K562 (cell line): ENCODE measurements at regions not wholly inside any gene's neighbourhood (a gene's known extent, or its start where the extent isn't known, plus 50 kb on each side); places are given as distances from the start of the nearest gene placed in this dataset.

Experiments used
- DMBX1 ChIP-seq: fragments of 250-450 bp; sonication (Bioruptor Pico); IDR thresholded peaks from 2 replicates; pipeline ENCODE4 v1.8.0; 2022; ENCODE audit warnings: inconsistent platforms, mild to moderate bottlenecking, moderate library complexity, borderline replicate concordance
- E2F5 ChIP-seq: sonication (generic); formaldehyde crosslinking; IDR thresholded peaks from 2 replicates; pipeline ENCODE4 v1.8.0; 2022; ENCODE audit warnings: mild to moderate bottlenecking, missing genetic modification reagents
- LEF1 ChIP-seq: fragments of 450-650 bp; IDR thresholded peaks from 2 replicates; pipeline ENCODE4 v1.6.1; 2016; ENCODE audit warnings: mild to moderate bottlenecking
- MAX ChIP-seq: sonication (generic); formaldehyde crosslinking; IDR thresholded peaks from 2 replicates; pipeline ENCODE4 v1.9.0; 2022; ENCODE audit warnings: mild to moderate bottlenecking, missing genetic modification reagents
- MCM3 ChIP-seq: fragments of 450-650 bp; IDR thresholded peaks from 2 replicates; pipeline ENCODE4 v1.6.1; 2016
- NONO ChIP-seq, 2 experiments: fragments of 200-400 bp in 1 of 2; fragments of 450-650 bp in 1 of 2; formaldehyde crosslinking in 1 of 2; IDR thresholded peaks; 2 replicates each; pipeline ENCODE4 v1.6.1; 2017; ENCODE audit warnings: low read depth in 2 of 2, mild to moderate bottlenecking in 2 of 2, moderate library complexity in 2 of 2, low read length in 1 of 2
- PKNOX1 ChIP-seq: fragments of 450-650 bp; IDR thresholded peaks from 2 replicates; pipeline ENCODE4 v1.6.1; 2016
- SNAPC5 ChIP-seq: fragments of 250-450 bp; sonication (Bioruptor Pico); IDR thresholded peaks from 2 replicates; pipeline ENCODE4 v1.8.0; 2021; ENCODE audit warnings: moderate library complexity, mild to moderate bottlenecking, inconsistent platforms
- ZFP36 ChIP-seq: fragments of 150-350 bp; IDR thresholded peaks from 2 replicates; pipeline ENCODE4 v1.6.1; 2018; ENCODE audit warnings: low read length, low read depth; ENCODE audit not compliant: partially characterized antibody
- TF ChIP-seq, protein P1 (sequence below): fragments of 250-450 bp; sonication (Bioruptor Pico); IDR thresholded peaks from 2 replicates; pipeline ENCODE4 v1.8.0; 2022; ENCODE audit warnings: moderate library complexity, mild to moderate bottlenecking, inconsistent platforms

DNA sequence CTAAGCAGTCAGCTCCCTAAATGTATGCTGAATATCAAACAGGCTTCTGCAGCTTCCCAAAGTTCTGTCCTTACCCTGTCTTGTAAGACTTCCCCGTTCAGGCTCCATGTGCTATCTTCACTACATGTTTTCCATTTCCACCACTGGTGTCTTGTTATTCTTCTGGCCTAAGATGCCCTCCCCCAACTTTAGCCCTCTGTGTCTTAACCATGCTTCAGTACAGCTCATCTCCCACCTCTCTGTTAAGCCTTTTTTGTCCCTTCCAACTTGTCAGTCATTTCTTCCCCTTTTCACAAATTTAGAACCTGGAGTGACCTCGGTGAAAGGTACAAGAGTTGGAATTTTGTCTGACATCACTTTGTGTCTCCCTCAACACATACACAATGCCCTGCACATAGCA is 151.7 kb upstream of the TBL1XR1 start (continued):
- TF ChIP-seq LEF1 = 0 out of 2 replicates have a peak, but pooled peaks have one; percentile 18
- no peak for TF ChIP-seq NONO (IDR thresholded peaks at IDR 0.05; ENCODE audit: low read depth in 2 of 2, low read length in 1 of 2)
- no peak for TF ChIP-seq MCM3
- no peak for TF ChIP-seq MAX (CRISPR knock-in tag)
- no peak for TF ChIP-seq SNAPC5 (CRISPR knock-in tag)
- TF ChIP-seq, protein P1, sequence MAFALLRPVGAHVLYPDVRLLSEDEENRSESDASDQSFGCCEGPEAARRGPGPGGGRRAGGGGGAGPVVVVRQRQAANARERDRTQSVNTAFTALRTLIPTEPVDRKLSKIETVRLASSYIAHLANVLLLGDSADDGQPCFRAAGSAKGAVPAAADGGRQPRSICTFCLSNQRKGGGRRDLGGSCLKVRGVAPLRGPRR = no peak
- peak; percentile 39; the same call in 1 of the 2 replicates for TF ChIP-seq PKNOX1
- TF ChIP-seq ZFP36 = no peak
- TF ChIP-seq E2F5 (CRISPR knock-in tag) = no peak
- TF ChIP-seq DMBX1 (CRISPR knock-in tag) = peak; percentile 23; the same call in 1 of the 2 replicates
